ENCODE measurements at regions not wholly inside any gene's neighbourhood (a gene's known extent, or its start where the extent isn't known, plus 50 kb on each side); places are given as distances from the start of the nearest gene placed in this dataset.

- TF ChIP-seq ZFX (IDR thresholded peaks at IDR 0.05; ENCODE audit: borderline replicate concordance), result no peak
- no peak for TF ChIP-seq CTCF (IDR thresholded peaks at IDR 0.05)
- no peak overlapping the region for H3K27ac ChIP-seq
Observed at GRCh38 chr5:124193371-124193789, 553.1 kb downstream of the ZNF608 start.

- no peak overlapping the region for H3K27ac ChIP-seq
- TF ChIP-seq ZFX (IDR thresholded peaks at IDR 0.05; ENCODE audit: borderline replicate concordance), result no peak
- TF ChIP-seq CTCF (IDR thresholded peaks at IDR 0.05), result no peak
Observed at GRCh38 chr5:124192716-124193115, 553.7 kb downstream of the ZNF608 start.

GRCh38 chr5:124185716-124186115, 560.7 kb downstream of the ZNF608 start:
- no peak for TF ChIP-seq ZFX (IDR thresholded peaks at IDR 0.05; ENCODE audit: borderline replicate concordance)

GRCh38 chr5:124182133-124182532, 564.3 kb downstream of the ZNF608 start:
- H3K27ac ChIP-seq, result no peak overlapping the region
- TF ChIP-seq CTCF (IDR thresholded peaks at IDR 0.05) (no peak), ZFX (IDR thresholded peaks at IDR 0.05; ENCODE audit: borderline replicate concordance) (no peak)

More at GRCh38 chr5:124185716-124186115, 560.7 kb downstream of the ZNF608 start:
- no peak overlapping the region for H3K27ac ChIP-seq

- TF ChIP-seq CTCF (IDR thresholded peaks at IDR 0.05) (no peak), ZFX (IDR thresholded peaks at IDR 0.05; ENCODE audit: borderline replicate concordance) (no peak)
- peak overlapping the region; percentile 55 for H3K27ac ChIP-seq
Observed at GRCh38 chr5:124180875-124181461, 565.5 kb downstream of the ZNF608 start.

GRCh38 chr5:124180299-124180874, 566.1 kb downstream of the ZNF608 start:
- no peak for TF ChIP-seq CTCF (IDR thresholded peaks at IDR 0.05)
- TF ChIP-seq ZFX (IDR thresholded peaks at IDR 0.05; ENCODE audit: borderline replicate concordance), result no peak

GRCh38 chr5:124179819-124180218, 566.6 kb downstream of the ZNF608 start:
- no peak for TF ChIP-seq CTCF (IDR thresholded peaks at IDR 0.05)
- no peak for TF ChIP-seq ZFX (IDR thresholded peaks at IDR 0.05; ENCODE audit: borderline replicate concordance)
- peak overlapping the region; percentile 55; the same call in 1 of the 2 replicates for H3K27ac ChIP-seq

More at GRCh38 chr5:124180299-124180874, 566.1 kb downstream of the ZNF608 start:
- H3K27ac ChIP-seq, result peak overlapping the region; percentile 55

Measured in 22Rv1 (cell line).